Esophagus muscularis mucosa (tissue), 3 donors: ENCODE measurements at regions not wholly inside any gene's neighbourhood (a gene's known extent, or its start where the extent isn't known, plus 50 kb on each side); places are given as distances from the start of the nearest gene placed in this dataset.

Experiments used
- CTCF ChIP-seq, 3 experiments: fragments of 200-600 bp in 2 of 3; fragments of 450-650 bp in 1 of 3; sonication (generic) in 2 of 3; IDR thresholded peaks; one replicate each; pipeline ENCODE4 v1.5.1; 2017 to 2019; ENCODE audit warnings: antibody characterized with exemption in 3 of 3, mild to moderate bottlenecking in 2 of 3, moderate library complexity in 1 of 3
- POLR2A ChIP-seq: fragments of 450-650 bp; IDR thresholded peaks from one replicate; pipeline ENCODE4 v1.6.1; 2017; ENCODE audit warnings: antibody characterized with exemption, moderate library complexity, mild to moderate bottlenecking, low read depth
- POLR2AphosphoS5 ChIP-seq, 2 donors: sonication (generic); formaldehyde crosslinking; IDR thresholded peaks; one replicate each; pipeline ENCODE4 v1.6.1; 2017; ENCODE audit warnings: antibody characterized with exemption in 2 of 2

- no peak for TF ChIP-seq CTCF (IDR thresholded peaks at IDR 0.05)
- no peak for TF ChIP-seq POLR2AphosphoS5 (IDR thresholded peaks at IDR 0.05)
- no peak for TF ChIP-seq POLR2A
Measured at GRCh38 chr5:87787625-87788256, 375.0 kb upstream of the CCNH start.
